GM23338 (cell line): ENCODE measurements at regions not wholly inside any gene's neighbourhood (a gene's known extent, or its start where the extent isn't known, plus 50 kb on each side); places are given as distances from the start of the nearest gene placed in this dataset.

Source experiments
- ATAC-seq: fragments of 200-7000 bp; cut with Tn5 transposase; 3 replicates; pipeline ENCODE4 v1.9.1; 2020
- DNase-seq: peaks from one replicate; pipeline ENCODE4 v3.0.0-alpha.2; 2015; ENCODE audit warnings: low spot score
- H2AFZ ChIP-seq: fragments of 200-600 bp; sonication (generic); 2 replicates; pipeline ENCODE4 v1.8.0; 2016; ENCODE audit warnings: antibody characterized with exemption, mild to moderate bottlenecking, moderate library complexity
- H3F3A ChIP-seq: fragments of 200-600 bp; sonication (generic); replicated peaks from 2 replicates; pipeline ENCODE4 v1.8.0; 2017; ENCODE audit warnings: antibody characterized with exemption, mixed run types, low read depth
- H3K27ac ChIP-seq: fragments of 200-600 bp; sonication (generic); 2 replicates; pipeline ENCODE4 v1.6.1; 2016; ENCODE audit warnings: low read depth
- H3K27me3 ChIP-seq: fragments of 200-600 bp; sonication (generic); 2 replicates; pipeline ENCODE4 v1.8.0; 2016; ENCODE audit warnings: mild to moderate bottlenecking, mixed run types, moderate library complexity; ENCODE audit not compliant: insufficient read depth
- H3K36me3 ChIP-seq: fragments of 200-600 bp; sonication (generic); 2 replicates; pipeline ENCODE4 v1.8.0; 2016; ENCODE audit warnings: mild to moderate bottlenecking; ENCODE audit not compliant: insufficient read depth
- H3K4me1 ChIP-seq: fragments of 200-600 bp; sonication (generic); 2 replicates; pipeline ENCODE4 v1.8.0; 2016; ENCODE audit warnings: mild to moderate bottlenecking, moderate library complexity; ENCODE audit not compliant: insufficient read depth
- H3K4me2 ChIP-seq: fragments of 200-600 bp; sonication (generic); 2 replicates; pipeline ENCODE4 v1.7.1; 2017; ENCODE audit warnings: mixed run types
- H3K4me3 ChIP-seq: fragments of 200-600 bp; sonication (generic); 2 replicates; pipeline ENCODE4 v1.6.1; 2016; ENCODE audit warnings: mixed run types
- H3K79me2 ChIP-seq: fragments of 200-600 bp; sonication (generic); replicated peaks from 2 replicates; pipeline ENCODE4 v1.8.0; 2017; ENCODE audit warnings: mild to moderate bottlenecking; ENCODE audit not compliant: insufficient read depth
- H3K9me2 ChIP-seq: fragments of 200-600 bp; sonication (generic); 2 replicates; pipeline ENCODE4 v1.8.0; 2017; ENCODE audit not compliant: insufficient read depth
- H4K20me1 ChIP-seq: fragments of 200-600 bp; sonication (generic); replicated peaks from 2 replicates; pipeline ENCODE4 v1.8.0; 2017; ENCODE audit warnings: mild to moderate bottlenecking; ENCODE audit not compliant: insufficient read depth
- H3K27ac Mint-ChIP-seq: 2 replicates; pipeline ENCODE4 v1.8.0; 2020; ENCODE audit warnings: inconsistent platforms, mild to moderate bottlenecking, moderate library complexity, mixed read lengths
- H3K27me3 Mint-ChIP-seq: 3 replicates; pipeline ENCODE4 v1.8.0; 2022; ENCODE audit warnings: low read depth, mild to moderate bottlenecking, moderate library complexity, mixed read lengths, inconsistent platforms; ENCODE audit not compliant: insufficient read depth, poor library complexity
- H3K36me3 Mint-ChIP-seq: 3 replicates; pipeline ENCODE4 v1.8.0; 2021; ENCODE audit warnings: low read depth, mild to moderate bottlenecking, inconsistent platforms, moderate library complexity, mixed read lengths
- H3K4me1 Mint-ChIP-seq: 3 replicates; pipeline ENCODE4 v1.8.0; 2020; ENCODE audit warnings: mild to moderate bottlenecking, inconsistent platforms, mixed read lengths
- H3K4me3 Mint-ChIP-seq: 3 replicates; pipeline ENCODE4 v1.8.0; 2021; ENCODE audit warnings: moderate library complexity, mild to moderate bottlenecking, inconsistent platforms, mixed read lengths
- H3K9me3 Mint-ChIP-seq: 3 replicates; pipeline ENCODE4 v1.8.0; 2020; ENCODE audit warnings: moderate library complexity, mild to moderate bottlenecking, inconsistent platforms, mixed read lengths
- CREB1 ChIP-seq: fragments of 250-450 bp; sonication (Bioruptor Pico); IDR thresholded peaks from 2 replicates; pipeline ENCODE4 v1.5.0; 2020; ENCODE audit warnings: low read depth, mild to moderate bottlenecking, moderate library complexity
- CTCF ChIP-seq, 2 experiments: fragments of 200-600 bp in 1 of 2; sonication (generic) in 1 of 2; conservative IDR thresholded peaks; 2 replicates each; pipeline versions ENCODE4 v1.5.1 to v1.6.1; 2016 to 2017; ENCODE audit warnings: antibody characterized with exemption in 2 of 2, low read depth in 2 of 2, mild to moderate bottlenecking in 2 of 2, moderate library complexity in 1 of 2
- EZH2 ChIP-seq: fragments of 200-600 bp; sonication (generic); IDR thresholded peaks from one replicate; pipeline ENCODE4 v1.8.0; 2017; ENCODE audit warnings: antibody characterized with exemption, mild to moderate bottlenecking, low read depth; ENCODE audit not compliant: unreplicated experiment
- EZH2phosphoT487 ChIP-seq: fragments of 200-600 bp; sonication (generic); IDR thresholded peaks from one replicate; pipeline ENCODE4 v1.8.1; 2018; ENCODE audit warnings: antibody characterized with exemption; ENCODE audit not compliant: unreplicated experiment
- JUNB ChIP-seq: IDR thresholded peaks from one replicate; pipeline ENCODE4 v1.6.1; 2016; ENCODE audit warnings: antibody characterized with exemption; ENCODE audit not compliant: unreplicated experiment
- NANOG ChIP-seq: IDR thresholded peaks from 2 replicates; pipeline ENCODE4 v1.6.1; 2016; ENCODE audit warnings: antibody characterized with exemption, borderline replicate concordance
- POLR2AphosphoS5 ChIP-seq: IDR thresholded peaks from 2 replicates; pipeline ENCODE4 v1.6.1; 2016; ENCODE audit warnings: antibody characterized with exemption, low read depth
- REST ChIP-seq: IDR thresholded peaks from one replicate; pipeline ENCODE4 v1.6.1; 2018; ENCODE audit warnings: antibody characterized with exemption; ENCODE audit not compliant: unreplicated experiment
- ZNF114 ChIP-seq: fragments of 250-450 bp; sonication (Bioruptor Pico); IDR thresholded peaks from 2 replicates; pipeline ENCODE4 v1.5.0; 2020; ENCODE audit warnings: mild to moderate bottlenecking, moderate library complexity
- ZNF331 ChIP-seq: fragments of 250-450 bp; sonication (Bioruptor Pico); IDR thresholded peaks from 2 replicates; pipeline ENCODE4 v1.5.0; 2020; ENCODE audit warnings: low read depth, mild to moderate bottlenecking, moderate library complexity
- ZNF462 ChIP-seq: fragments of 250-450 bp; sonication (Bioruptor Pico); IDR thresholded peaks from 2 replicates; pipeline ENCODE4 v1.5.0; 2020; ENCODE audit warnings: mild to moderate bottlenecking, moderate library complexity

GRCh38 chr2:8558096-8558495, 123.8 kb upstream of the ID2 start:
- no peak overlapping the region for H3K27ac Mint-ChIP-seq
- Histone ChIP-seq H3K27ac (no peak overlapping the region), H3K9me2 (peaks cover 6% of the 10 kb centered on the region), H3K79me2 (no peaks in the 10 kb centered on the region), H3K4me3 (no peak overlapping the region), H2AFZ (no peak overlapping the region), H3F3A (no peaks in the 10 kb centered on the region), H4K20me1 (no peaks in the 10 kb centered on the region), H3K36me3 (no peaks in the 10 kb centered on the region), H3K4me2 (no peak overlapping the region), H3K4me1 (no peaks in the 10 kb centered on the region), H3K27me3 (no peaks in the 10 kb centered on the region)
- DNase-seq, result no peak
- peaks cover 37% of the 10 kb centered on the region for H3K9me3 Mint-ChIP-seq
- H3K4me3 Mint-ChIP-seq, result no peak overlapping the region
- H3K4me1 Mint-ChIP-seq, result no peaks in the 10 kb centered on the region
- H3K36me3 Mint-ChIP-seq, result peaks cover 15% of the 10 kb centered on the region
- no peak for ATAC-seq
- peaks cover 6% of the 10 kb centered on the region for H3K27me3 Mint-ChIP-seq
- TF ChIP-seq POLR2AphosphoS5 (no peak), NANOG (no peak), JUNB (no peak), ZNF331 (CRISPR knock-in tag) (no peak), CREB1 (CRISPR knock-in tag) (no peak), REST (no peak), CTCF (conservative IDR thresholded peaks at IDR 0.05; ENCODE audit: low read depth in 2 of 2) (no peak), EZH2phosphoT487 (no peak), EZH2 (no peak), ZNF114 (CRISPR knock-in tag) (no peak)

- TF ChIP-seq ZNF462 (CRISPR knock-in tag) (no peak), ZNF331 (CRISPR knock-in tag) (peak; percentile 58), EZH2phosphoT487 (no peak)
- Histone ChIP-seq H3K27me3 (no peaks in the 10 kb centered on the region), H3K27ac (no peak overlapping the region), H3K4me3 (no peak overlapping the region), H3K4me1 (no peaks in the 10 kb centered on the region), H3K9me2 (peaks cover 6% of the 10 kb centered on the region), H3F3A (no peaks in the 10 kb centered on the region), H3K79me2 (no peaks in the 10 kb centered on the region), H3K4me2 (no peak overlapping the region), H2AFZ (no peak overlapping the region), H4K20me1 (no peaks in the 10 kb centered on the region), H3K36me3 (no peaks in the 10 kb centered on the region)
- ATAC-seq, result no peak
- peaks cover 37% of the 10 kb centered on the region for H3K9me3 Mint-ChIP-seq
- H3K27me3 Mint-ChIP-seq, result peaks cover 12% of the 10 kb centered on the region
- peaks cover 15% of the 10 kb centered on the region for H3K36me3 Mint-ChIP-seq
- no peaks in the 10 kb centered on the region for H3K4me1 Mint-ChIP-seq
- H3K27ac Mint-ChIP-seq, result no peak overlapping the region
- H3K4me3 Mint-ChIP-seq, result no peak overlapping the region
- no peak for DNase-seq
These were observed 122.9 kb upstream of the ID2 start for GRCh38 chr2:8558956-8559355.
